GM10266 (cell line): ENCODE measurements at regions not wholly inside any gene's neighbourhood (a gene's known extent, or its start where the extent isn't known, plus 50 kb on each side); places are given as distances from the start of the nearest gene placed in this dataset.

ENCODE experiments used
- DNase-seq: peaks from one replicate; pipeline ENCODE4 v3.0.0; 2012; ENCODE audit errors: extremely low spot score
- CTCF ChIP-seq: IDR thresholded peaks from 2 replicates; pipeline ENCODE4 v1.5.1; 2012; ENCODE audit warnings: mild to moderate bottlenecking, low read depth; ENCODE audit not compliant: control insufficient read depth, insufficient read depth; ENCODE audit errors: missing control alignments

- no peak for TF ChIP-seq CTCF
- DNase-seq = no peak
Observed at GRCh38 chr9:4927701-4928100, 57.4 kb upstream of the JAK2 start.

- no peak for TF ChIP-seq CTCF
Observed at GRCh38 chr9:4929917-4930316, 55.2 kb upstream of the JAK2 start.

GRCh38 chr9:4932681-4933080, 52.4 kb upstream of the JAK2 start:
- DNase-seq = no peak
- no peak for TF ChIP-seq CTCF

More at GRCh38 chr9:4929917-4930316, 55.2 kb upstream of the JAK2 start:
- no peak for DNase-seq

GRCh38 chr9:4933177-4933576, 51.9 kb upstream of the JAK2 start:
- no peak for TF ChIP-seq CTCF
- no peak for DNase-seq

GRCh38 chr9:4933861-4934260, 51.2 kb upstream of the JAK2 start:
- DNase-seq = no peak
- no peak for TF ChIP-seq CTCF

GRCh38 chr9:4935001-4935672, 49.9 kb upstream of the JAK2 start:
- no peak for TF ChIP-seq CTCF
- no peak for DNase-seq
